ENCODE measurements at regions not wholly inside any gene's neighbourhood (a gene's known extent, or its start where the extent isn't known, plus 50 kb on each side); places are given as distances from the start of the nearest gene placed in this dataset.
"Not testable (repeated sequence)": the region's sequence is repeated elsewhere in the genome, so short reads cannot be mapped to it uniquely, and the experiment has no call there.

DNA sequence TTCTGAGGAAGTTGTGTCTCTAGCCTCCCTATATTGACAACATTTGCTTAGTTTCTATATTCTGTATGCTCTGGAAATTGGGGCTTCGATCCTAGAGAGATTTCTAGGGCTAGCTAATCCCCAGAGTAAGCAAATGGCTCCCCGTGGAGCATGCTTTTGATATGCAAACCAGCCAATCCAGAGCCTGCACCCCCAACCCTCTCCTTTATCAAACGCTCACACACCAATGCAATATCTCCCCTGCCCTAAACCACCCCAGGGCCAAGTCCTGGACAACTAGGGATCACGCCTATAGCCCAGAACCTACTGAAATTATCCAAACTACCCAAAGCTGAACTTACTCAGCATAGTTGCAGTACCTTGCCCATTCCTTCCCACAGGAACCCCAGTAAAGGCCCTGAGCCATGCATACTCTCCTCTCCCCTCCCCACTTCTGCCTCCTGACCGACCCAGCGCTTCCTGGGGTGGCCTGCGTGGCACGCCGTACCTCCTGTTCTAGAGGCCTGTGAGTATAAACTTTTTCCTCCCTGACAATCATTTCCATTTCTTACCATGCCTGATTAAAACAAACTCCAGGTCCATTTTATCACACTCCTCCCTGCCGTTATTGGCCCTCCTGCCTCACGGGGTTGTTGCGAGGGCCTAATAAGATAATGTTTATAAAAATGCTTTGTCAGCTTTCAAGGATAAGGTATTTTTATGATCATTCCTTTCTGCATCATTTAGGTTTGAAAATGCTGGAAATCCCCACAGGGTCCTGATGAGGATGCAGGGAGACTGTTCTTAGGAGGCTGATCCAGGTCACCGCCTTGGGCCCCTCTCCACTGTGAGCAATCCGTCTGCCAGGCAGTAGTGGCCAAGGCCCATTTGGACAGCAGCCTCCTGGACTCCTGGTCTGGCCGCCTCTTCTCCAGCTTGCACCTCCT lies 102.7 kb downstream of the TENT5C start:
- no peak for DNase-seq

DNA sequence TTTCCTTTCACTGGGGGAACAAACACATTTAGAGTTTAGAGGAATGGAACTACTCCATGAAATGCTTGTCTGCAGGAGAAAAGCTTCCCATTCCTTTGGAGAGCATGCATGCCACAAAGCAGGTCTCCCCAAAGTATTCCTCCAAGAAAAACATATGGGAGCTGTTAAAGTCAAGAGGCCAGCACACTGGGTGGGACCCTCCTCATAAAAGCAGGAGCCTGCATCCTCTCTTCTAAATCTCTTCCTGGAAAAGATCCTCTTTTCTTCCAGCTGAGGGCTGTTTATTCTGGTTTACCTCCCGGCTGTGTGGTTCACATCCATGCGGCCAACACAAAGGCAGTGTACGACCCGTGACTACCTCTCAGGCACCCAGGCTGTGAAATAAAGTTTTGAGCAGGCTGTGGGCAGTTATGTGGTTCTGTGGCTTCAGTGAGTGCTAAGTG lies 103.4 kb downstream of the TENT5C start:
- DNase-seq: no peak

DNA sequence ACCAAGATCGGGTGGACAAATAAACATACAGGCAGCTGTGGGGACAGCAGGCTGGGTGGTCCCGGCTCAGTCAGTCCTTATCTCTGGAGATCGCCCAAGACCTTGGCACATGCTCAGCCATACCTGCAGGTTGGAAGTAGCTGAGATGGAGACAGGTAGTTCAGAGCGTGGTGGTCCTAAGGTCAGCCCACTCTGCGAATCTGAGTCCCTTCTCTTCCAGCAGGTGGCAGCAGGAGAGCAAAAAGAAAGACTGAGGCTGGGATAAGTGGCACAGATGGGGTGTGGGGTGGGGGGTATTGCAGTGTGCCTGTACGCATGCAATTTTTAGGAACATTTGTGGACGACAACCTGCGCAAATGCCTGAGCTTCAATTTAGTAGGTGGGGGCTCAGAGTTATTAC lies 104.9 kb downstream of the TENT5C start:
- no peak for DNase-seq

DNA sequence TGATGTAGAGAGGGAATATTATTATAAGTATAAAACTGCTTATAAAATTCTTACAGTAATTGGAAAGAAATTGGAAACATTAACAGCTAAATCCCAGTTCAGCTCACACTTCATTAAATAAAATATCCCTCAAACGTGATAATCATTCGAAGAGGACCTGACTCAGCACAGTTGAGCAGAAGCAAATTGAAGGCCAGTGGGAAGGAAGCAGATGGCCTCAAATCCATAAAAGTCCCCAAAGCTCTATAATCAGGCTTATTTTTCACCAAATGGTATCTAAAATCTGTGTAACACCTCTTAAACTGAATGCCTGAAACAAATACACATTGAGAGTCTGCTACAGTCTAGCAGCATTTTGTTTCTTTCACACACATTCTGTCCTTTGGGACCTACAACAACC lies 106.8 kb downstream of the TENT5C start:
- DNase-seq: no peak

DNA sequence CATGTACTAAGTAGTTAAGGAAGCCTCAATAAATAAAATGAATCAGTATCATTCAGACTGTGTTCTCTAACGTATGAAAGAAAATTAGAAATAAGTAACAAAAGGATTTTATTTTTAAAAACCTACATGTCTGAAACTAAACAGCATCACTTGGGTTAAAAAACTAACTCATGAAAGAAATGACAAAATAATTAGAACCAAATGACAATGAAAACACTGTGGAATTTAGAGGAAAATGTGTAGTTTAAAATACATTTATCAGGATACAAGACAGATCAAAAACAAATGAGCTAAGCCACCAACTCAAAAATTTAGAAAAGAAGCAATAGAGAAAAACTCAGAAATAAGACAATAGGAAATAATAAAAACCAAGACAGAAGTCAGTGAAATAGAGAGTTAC lies 108.7 kb downstream of the TENT5C start:
- no peak for DNase-seq

DNA sequence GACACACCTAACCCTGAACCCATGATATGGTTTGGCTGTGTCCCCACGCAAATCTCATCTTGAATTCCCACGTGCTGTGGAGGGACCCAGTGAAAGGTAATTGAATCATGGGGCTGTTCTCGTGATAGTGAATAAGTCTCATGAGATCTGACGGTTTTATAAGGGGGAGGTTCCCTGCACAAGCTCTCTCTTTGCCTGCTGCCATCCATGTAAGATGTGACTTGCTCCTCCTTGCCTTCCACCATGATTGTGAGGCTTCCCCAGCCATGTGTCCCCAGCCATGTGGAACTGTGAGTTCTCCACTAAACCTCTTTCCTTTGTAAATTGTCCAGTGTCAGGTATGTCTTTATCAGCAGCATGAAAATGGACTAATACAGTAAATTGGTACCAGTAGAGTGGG lies 110.2 kb downstream of the TENT5C start:
- not testable (repeated sequence) for DNase-seq

DNA sequence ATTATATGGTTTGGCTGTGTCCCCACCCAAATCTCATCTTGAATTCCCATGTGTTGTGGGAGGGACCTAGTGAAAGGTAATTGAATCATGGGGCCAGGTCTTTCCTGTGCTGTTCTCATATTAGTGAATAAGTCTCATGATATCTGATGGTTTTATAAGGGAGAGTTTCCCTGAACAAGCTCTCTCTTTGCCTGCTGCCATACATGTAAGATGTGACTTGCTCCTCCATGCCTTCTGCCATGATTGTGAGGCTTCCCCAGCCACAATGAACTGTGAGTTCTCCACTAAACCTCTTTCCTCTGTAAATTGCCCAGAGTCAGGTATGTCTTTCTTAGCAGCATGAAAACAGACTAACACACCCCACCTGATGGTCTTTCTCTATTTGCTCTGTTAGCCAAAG lies 112.1 kb downstream of the TENT5C start:
- DNase-seq: not testable (repeated sequence)

DNA sequence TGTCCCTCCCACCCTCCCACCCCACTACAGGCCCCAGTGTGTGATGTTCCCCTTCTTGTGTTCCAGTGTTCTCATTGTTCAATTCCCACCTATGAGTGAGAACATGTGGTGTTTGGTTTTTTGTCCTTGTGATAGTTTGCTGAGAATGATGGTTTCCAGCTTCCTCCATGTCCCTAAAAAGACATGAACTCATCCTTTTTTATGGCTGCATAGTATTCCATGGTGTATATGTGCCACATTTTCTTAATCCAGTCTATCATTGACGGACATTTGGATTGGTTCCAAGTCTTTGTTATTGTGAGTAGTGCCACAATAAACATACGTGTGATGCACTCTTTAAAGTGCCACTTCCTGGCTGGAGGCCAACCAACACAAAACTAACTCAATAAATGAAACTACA lies 112.7 kb downstream of the TENT5C start:
- DNase-seq: not testable (repeated sequence)

DNA sequence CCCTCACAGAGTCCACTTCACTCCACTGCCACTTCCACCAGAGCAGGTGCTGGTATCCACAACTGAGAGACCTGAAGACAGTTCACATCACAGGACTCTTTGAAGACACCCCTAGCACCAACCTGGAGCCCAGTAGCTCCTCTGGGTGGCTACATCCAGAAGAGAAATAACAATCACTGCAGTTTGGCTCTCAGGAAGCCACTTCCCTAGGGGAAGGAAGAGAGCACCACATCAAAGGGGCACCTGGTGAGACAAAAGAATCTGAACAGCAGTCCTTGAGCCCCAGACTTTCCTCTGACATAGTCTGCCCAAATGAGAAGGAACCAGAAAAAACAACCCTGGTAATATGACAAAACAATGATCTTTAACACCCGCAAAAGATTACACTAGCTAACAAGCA lies 113.2 kb downstream of the TENT5C start:
- DNase-seq: no peak

DNA sequence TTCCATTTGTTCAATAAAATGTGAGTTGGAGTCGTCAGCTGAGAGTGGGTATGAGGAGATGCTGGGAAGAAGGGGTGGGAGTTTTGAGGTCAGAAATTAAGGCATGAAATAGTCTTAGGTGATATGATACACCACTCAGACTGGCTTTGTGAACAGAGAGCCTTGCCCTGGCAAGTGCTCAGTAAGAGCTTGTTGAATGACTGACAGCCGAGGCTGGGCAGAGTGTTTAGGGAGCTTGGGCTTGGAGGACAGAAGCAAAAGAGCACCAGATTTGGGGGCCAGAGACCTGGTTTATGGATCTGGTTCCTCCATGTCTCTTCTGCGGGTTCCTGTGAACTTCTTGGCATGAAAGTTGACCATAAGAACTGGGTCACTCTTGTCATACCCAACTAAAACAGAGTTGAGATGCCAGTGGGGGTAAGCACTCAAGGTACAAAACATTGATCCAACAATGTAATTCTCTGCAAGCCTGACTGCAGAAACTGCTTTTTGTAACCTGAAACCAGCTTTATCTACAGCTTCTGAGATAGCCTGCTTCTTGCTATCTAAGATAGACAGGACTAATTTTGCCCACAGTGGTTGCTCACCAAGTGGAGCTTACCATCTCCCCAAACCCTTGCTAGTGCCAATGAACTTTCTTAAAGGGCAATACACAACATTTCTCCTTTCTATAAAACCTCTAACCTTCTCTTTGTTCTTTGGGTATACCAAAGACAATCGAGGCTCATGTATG lies 126.4 kb downstream of the TENT5C start:
- DNase-seq: no peak

DNA sequence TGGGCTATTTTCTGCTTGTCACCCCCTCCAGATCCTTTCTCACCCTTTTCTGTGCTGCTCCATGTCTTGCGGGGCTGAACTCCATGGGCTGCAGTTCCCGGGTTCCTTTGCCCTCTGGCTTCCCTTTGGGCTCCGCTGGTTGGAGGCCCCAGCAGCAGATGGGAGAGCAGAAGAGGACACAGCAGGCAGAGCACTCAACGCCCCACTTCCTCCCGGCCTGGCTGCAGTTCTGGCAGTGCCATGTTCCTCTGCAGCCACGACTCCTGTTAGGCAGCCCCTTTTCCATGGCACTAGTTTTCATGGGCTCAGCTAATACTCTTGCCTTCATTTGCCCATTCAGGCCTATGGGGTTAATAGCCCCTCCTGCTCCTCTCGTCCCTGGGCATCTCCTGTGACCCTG lies 127.1 kb downstream of the TENT5C start:
- no peak for DNase-seq

DNA sequence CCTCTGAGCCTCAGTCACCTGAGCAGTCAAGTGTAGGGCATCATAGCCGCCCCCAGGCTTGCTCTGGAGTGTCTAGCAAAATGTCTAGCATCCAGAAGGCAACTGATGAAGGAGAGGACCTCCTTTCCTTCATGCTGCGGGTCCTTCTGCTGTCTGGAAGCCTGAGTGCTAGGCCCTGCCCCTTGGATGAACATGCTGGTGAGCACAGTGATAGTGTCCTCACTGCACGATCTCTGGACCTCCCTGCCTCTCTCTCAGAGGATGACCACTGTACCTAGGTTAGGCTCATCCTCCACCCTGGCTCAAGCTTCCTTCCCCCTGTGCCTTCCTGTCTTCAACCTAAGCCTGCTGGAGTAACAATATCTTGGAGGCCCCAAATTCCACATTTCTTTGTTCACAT lies 128.6 kb downstream of the TENT5C start:
- DNase-seq: no peak

DNA sequence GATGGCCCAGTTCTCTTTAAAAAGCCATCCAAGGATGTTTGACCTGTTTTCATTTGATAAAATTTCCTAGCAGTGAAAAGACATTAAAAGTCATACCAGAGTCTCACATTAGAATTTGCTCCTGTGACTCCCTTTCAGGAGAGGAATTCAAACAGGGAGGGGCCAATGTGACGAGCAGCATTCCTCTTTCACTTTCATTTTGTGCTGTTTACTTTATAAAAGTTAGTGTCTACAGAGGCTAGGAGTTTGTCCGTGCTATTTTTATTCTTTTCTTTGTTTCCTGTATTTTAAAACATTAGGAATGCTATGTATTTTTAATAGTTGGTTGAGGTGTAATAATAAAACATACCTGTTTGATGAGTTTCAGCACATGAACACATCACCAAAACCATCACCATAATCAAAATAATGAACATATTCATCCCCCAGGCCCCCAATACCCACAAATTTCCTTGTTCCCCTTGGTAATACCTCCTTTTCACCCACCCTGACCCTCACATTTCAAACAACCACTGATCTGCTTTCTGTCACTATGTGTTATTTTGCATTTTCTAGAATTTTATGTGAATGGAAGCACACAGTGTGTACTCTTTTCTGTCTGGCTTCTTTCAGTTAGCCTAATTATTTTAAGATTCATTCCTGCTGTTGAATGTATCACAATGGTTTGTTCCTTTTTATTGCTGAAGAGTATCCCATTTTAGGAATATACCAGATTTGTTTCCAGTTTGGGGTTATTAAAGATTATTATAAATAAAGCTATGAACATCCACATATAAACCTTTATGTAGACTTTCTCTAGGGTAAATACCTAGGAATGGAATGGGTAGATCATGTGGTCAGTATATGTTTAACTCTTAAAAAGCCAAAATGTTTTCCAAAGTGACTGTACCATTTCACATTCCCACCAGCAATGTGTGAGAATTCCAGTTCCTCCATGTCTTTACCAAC lies 129.5 kb downstream of the TENT5C start:
- no peak for DNase-seq

DNA sequence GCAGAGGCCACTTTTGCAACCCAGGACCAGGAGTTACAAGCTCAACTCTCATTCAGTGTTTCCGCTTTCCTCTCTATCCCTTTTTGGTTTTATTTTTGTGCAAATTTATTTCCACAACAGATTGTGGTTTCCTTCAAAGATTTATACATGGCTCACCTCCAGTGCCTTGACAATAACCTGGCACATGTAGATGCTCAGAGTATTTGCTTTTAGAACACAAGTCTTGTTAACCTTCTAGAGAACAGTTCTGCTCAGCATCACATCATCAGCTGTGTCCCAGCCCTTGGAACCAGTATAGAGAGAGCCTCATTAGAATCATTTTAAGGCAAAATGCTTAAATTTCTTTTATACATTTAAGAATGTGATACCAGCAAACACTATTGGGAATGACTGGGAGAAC lies 133.7 kb downstream of the TENT5C start:
- no peak for DNase-seq

DNA sequence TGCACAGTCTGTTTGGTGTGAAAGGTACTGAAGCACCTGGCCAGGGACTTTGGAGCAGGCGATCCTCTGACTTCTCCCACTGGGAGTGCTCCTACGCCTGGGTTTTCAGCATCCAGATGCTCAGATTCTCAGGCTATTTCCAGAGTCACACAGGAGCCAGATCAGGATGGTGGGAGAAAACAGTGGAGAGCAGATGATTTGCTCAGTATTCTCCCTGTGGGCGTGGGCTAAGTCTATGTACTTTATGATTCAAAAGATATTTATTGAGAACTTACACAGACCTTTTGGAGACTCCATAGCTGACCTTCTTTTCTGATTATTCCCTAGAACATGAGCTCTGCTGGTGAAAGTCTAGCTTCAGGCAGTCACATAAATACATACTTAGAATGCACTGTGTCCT lies 134.6 kb downstream of the TENT5C start:
- no peak for DNase-seq

DNA sequence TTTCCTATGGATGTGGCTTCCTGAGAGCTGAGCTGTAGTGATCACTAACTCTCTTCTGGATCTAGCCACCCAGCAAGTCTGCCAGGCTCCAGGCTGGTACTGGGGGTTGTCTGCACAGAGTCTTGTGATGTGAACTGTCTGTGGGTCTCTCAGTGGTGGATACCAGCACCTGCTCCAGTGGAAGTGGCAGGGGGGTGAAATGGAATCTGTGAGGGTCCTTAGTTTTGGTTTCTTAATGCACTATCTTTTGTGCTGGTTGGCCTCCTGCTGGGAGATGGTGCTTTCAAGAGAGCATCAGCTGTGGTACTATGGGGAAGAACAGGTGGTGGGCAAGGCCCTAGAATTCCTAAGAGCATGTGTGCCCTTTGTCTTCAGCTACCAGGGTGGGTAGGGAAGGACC lies 140.7 kb downstream of the TENT5C start:
- not testable (repeated sequence) for DNase-seq

DNA sequence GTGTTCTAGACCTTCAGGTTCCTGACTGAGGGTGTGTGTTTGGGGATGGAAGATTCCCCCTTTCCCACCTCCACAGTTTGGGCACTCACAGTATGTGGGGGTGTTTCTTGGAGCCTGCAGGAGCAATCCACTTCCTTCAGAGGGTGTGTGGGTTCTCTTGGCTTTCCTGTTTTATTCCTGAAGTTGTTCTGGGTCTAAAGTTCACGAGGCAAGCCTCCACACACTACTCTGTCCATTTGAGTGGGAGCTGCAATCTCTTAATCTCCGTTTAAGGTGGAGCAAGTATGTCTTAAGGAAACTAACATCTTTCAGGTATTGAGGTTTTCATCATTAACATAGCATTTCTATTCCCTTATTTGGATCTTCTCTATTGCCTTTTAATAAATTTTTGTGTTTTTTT lies 141.8 kb downstream of the TENT5C start:
- DNase-seq: no peak

DNA sequence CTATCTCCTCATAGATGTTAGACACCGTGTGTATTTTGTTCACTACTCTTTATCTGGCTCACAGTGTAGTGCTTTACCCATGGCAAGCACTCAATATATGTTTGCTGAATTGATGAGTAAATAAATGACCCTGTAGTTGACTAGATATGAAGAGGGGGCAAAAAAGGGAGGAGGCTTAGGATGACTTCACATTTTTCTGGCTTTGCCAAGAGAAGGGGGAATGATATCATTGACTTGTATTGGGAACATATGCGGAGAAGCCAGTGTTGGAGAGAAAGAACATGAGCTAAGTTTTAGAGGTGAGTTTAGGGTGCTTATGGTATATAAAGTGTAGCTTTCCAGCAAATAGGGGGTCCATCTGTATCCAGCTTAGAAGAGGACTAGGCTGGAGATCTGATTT lies 145.5 kb downstream of the TENT5C start:
- DNase-seq: no peak

DNA sequence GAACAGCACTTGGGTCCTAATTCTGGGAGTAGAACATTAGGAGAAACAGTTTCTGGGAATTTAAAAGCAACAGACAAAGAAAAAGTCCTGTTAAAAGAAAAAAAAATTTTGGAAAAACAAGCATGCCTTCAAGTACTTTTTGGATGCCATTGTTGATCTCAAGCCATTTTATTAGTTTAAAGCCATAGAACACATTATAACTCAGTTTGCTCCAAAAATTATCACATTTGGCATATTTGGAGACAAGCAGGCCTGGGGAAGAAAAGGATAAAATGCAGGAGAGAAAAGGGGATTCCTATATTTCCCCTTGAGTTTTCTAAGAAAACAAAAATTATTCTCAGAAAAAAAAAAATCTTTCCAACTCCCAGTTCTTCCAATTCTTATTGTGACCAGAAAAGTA lies 146.8 kb downstream of the TENT5C start:
- DNase-seq: no peak

DNA sequence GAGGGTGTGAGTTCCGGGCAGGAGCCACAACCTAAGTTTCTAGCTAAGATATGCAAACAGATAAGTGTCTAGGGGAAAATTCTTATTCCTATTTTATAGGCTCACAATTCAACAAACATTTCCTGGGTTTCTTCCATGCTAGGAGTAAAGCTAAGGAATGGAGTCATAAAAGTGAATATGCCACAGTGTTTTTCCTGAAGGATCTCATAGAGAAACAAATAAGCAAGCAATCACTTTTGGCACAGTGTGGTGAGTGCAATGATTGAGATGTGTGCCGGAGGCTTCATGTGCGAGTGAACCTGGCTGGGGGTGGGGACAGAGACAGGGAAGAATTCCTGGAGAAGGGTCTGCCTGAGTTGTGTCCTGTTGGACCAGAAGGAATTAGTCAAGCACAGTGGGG lies 147.4 kb downstream of the TENT5C start:
- DNase-seq: no peak

DNA sequence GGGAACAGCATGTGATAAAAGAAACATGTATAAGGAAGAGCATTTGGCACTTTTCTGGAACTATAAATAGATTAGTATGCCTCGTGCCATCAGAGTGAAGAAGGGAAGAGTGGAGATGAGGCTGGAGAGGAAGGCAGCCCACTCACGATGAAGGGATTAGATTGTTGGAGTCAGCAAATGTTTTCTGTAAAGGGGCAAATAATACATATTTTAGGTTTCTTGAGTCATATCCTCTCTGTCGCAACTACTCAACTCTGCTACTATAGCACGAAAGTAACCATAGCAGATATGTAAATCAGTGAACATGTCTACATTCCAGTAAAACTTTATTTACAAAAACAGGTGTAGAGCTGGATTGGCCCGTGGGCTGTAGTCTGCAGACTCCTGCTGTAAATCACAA lies 147.8 kb downstream of the TENT5C start:
- DNase-seq: no peak

DNA sequence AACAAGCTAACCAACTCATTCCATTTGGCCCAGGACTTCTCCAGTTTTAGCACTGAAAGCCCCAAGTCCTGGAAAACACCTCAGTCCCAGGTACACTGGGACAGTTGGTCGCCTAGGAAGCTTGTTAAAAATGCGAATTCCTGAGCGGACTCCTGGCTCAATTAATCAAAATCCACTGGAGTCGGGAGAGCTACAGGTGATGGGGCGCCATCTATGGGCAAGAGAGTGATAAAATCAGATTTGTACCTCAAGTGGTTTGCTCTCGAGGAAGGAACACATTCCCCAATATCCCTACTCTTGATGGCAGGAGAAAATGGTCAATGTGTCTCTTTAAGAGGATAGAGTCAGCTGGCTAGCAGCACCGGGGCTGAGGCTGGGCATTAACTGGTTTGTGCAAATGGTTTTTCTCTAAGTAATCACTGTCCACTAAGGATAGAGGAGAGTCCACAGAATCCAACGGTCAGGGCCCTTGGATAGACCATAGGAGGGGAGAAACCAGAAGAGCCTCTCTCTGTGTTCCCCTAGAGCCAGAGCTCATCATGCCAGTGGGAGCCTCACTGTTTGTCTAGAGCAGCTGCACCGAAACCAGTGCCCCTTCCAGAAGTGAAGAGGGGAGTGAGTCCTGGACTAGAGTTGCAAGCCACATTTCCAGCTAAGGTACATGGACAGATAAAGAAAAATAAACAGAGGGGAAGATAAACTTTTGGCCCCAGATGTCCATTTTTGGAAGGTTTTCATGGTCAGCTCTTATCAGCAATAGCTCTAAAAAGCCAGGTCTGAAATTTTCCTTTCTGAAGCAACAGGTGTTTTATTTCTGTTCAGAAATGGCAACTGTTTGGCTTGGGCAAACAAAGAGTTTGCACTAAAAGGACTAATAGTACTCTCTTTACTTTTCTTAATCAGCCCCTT lies 148.5 kb downstream of the TENT5C start:
- DNase-seq: no peak

All from amniotic stem cell (primary cell).